GM12891 (cell line): ENCODE measurements at regions not wholly inside any gene's neighbourhood (a gene's known extent, or its start where the extent isn't known, plus 50 kb on each side); places are given as distances from the start of the nearest gene placed in this dataset.

ENCODE experiments used
- DNase-seq: peaks from one replicate; pipeline ENCODE4 v3.0.0; 2011; ENCODE audit warnings: low spot score; ENCODE audit not compliant: insufficient read length
- FAIRE-seq: peaks from 2 replicates; lab custom pipeline; 2011; peaks lifted over from hg19 to GRCh38; lab: Jason Lieb, UNC
- PAX5 ChIP-seq: IDR thresholded peaks from 2 replicates; pipeline ENCODE4 v1.6.1; 2011; ENCODE audit warnings: low read length, moderate library complexity, mild to moderate bottlenecking; ENCODE audit not compliant: insufficient read depth, severe bottlenecking
- POLR2A ChIP-seq: IDR thresholded peaks from 2 replicates; pipeline ENCODE4 v1.6.1; 2011; ENCODE audit warnings: low read depth, low read length, control low read depth
- POLR2AphosphoS5 ChIP-seq: IDR thresholded peaks from 2 replicates; pipeline ENCODE4 v1.6.1; 2011; ENCODE audit warnings: low read depth, low read length, control low read depth
- POU2F2 ChIP-seq: IDR thresholded peaks from 2 replicates; pipeline ENCODE4 v1.6.1; 2011; ENCODE audit warnings: low read depth, mild to moderate bottlenecking, control low read depth, low read length, moderate library complexity
- SPI1 ChIP-seq: IDR thresholded peaks from 2 replicates; pipeline ENCODE4 v1.6.1; 2011; ENCODE audit warnings: low read depth, low read length, control low read depth
- TAF1 ChIP-seq: IDR thresholded peaks from 2 replicates; pipeline ENCODE4 v1.6.1; 2011; ENCODE audit warnings: low read depth, low read length, control low read depth

GRCh38 chr4:44961001-44961755, 234.8 kb upstream of the GNPDA2 start:
- DNase-seq (no peak), FAIRE-seq (no peak)
- TF ChIP-seq PAX5: no peak
- TF ChIP-seq SPI1: no peak
- TF ChIP-seq POLR2AphosphoS5: no peak
- no peak for TF ChIP-seq TAF1
- TF ChIP-seq POLR2A: no peak
- TF ChIP-seq POU2F2: no peak

- TF ChIP-seq POLR2AphosphoS5: no peak
- TF ChIP-seq SPI1: no peak
- no peak for TF ChIP-seq PAX5
- no peak for TF ChIP-seq POU2F2
- TF ChIP-seq POLR2A: no peak
- TF ChIP-seq TAF1: no peak
- FAIRE-seq (no peak), DNase-seq (no peak)
Observed at GRCh38 chr4:44931720-44932119, 205.4 kb upstream of the GNPDA2 start.

- DNase-seq (no peak), FAIRE-seq (no peak)
- no peak for TF ChIP-seq SPI1
- TF ChIP-seq POLR2A: no peak
- no peak for TF ChIP-seq TAF1
- TF ChIP-seq POU2F2: no peak
- no peak for TF ChIP-seq POLR2AphosphoS5
- TF ChIP-seq PAX5: no peak
Observed at GRCh38 chr4:44928785-44929184, 202.4 kb upstream of the GNPDA2 start.

- no peak for TF ChIP-seq POLR2AphosphoS5
- no peak for TF ChIP-seq TAF1
- no peak for TF ChIP-seq SPI1
- TF ChIP-seq POLR2A: no peak
- TF ChIP-seq PAX5: no peak
- no peak for TF ChIP-seq POU2F2
- FAIRE-seq: no peak
- no peak for DNase-seq
Observed at GRCh38 chr4:44927399-44928380, 201.3 kb upstream of the GNPDA2 start.

- TF ChIP-seq POU2F2 (no peak), POLR2A (no peak), TAF1 (no peak), SPI1 (no peak), POLR2AphosphoS5 (no peak), PAX5 (no peak)
- FAIRE-seq (no peak), DNase-seq (no peak)
Observed at GRCh38 chr4:44916411-44916810, 190.1 kb upstream of the GNPDA2 start.

GRCh38 chr4:44914748-44915147, 188.4 kb upstream of the GNPDA2 start:
- no peak for FAIRE-seq
- TF ChIP-seq PAX5 (no peak), POLR2AphosphoS5 (no peak), POLR2A (no peak), SPI1 (no peak), POU2F2 (no peak), TAF1 (no peak)
- DNase-seq: no peak

- no peak for DNase-seq
- no peak for TF ChIP-seq POLR2A
- TF ChIP-seq POU2F2: no peak
- TF ChIP-seq TAF1: no peak
- TF ChIP-seq PAX5: no peak
- no peak for FAIRE-seq
Observed at GRCh38 chr4:44914223-44914622, 187.9 kb upstream of the GNPDA2 start.

GRCh38 chr4:44912980-44913379, 186.6 kb upstream of the GNPDA2 start:
- DNase-seq (no peak), FAIRE-seq (no peak)
- no peak for TF ChIP-seq POLR2A
- TF ChIP-seq POLR2AphosphoS5: no peak
- no peak for TF ChIP-seq SPI1
- no peak for TF ChIP-seq TAF1
- no peak for TF ChIP-seq PAX5
- TF ChIP-seq POU2F2: no peak

GRCh38 chr4:44908565-44908964, 182.2 kb upstream of the GNPDA2 start:
- FAIRE-seq (no peak), DNase-seq (no peak)
- TF ChIP-seq POLR2A (no peak), TAF1 (no peak), PAX5 (no peak), POU2F2 (no peak), SPI1 (no peak), POLR2AphosphoS5 (no peak)

GRCh38 chr4:44872246-44872645, 145.9 kb upstream of the GNPDA2 start:
- TF ChIP-seq TAF1 (no peak), PAX5 (no peak), POLR2A (no peak), POU2F2 (no peak), SPI1 (no peak), POLR2AphosphoS5 (no peak)
- no peak for DNase-seq
- no peak for FAIRE-seq
